ENCODE measurements at regions not wholly inside any gene's neighbourhood (a gene's known extent, or its start where the extent isn't known, plus 50 kb on each side); places are given as distances from the start of the nearest gene placed in this dataset.
"Not testable (repeated sequence)": the region's sequence is repeated elsewhere in the genome, so short reads cannot be mapped to it uniquely, and the experiment has no call there.

DNA sequence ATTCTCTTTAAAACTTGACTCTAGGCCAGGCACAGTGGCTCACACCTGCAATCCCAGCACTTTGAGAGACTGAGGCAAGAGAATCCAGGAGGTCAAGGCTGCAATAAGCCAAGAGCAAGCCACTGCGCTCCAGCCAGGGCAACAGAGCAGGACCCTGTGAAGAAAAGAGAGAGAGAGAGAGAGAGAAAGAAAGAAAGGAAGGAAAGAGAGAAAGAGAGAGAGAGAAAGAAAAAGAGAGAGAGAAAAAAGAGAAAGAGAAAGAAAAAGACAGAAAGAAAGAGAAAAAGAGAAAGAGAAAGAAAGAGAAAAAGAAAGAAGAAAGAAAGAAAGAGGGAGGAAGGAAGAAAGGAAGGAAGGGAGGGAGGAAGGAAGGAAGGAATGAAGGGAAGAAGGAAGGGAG, 76.7 kb downstream of the RIN2 start:
- DNase-seq (ENCODE audit: low spot score), result no peak

GRCh38 chr20:19835533-19836222, 77.6 kb downstream of the RIN2 start:
- DNase-seq (ENCODE audit: low spot score), result peak; percentile 95

DNA sequence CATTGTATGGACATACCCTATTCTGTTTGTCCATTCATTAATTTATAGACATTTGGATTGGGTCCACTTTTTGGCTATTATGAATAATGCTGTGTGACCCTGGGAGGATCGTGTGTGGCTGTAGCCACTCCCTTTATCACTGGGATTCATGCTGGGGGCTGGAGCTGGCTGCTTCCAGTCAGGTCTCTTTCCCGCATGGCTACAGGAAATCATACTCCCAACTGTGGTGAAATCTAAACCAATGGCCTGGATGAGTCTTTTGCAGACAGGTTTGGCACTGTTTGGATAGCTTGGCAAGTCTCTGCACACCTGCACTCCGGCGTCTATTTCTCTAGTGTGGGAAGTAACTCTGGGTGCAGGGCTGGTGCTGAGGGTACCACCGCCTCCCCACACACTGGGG, 80.4 kb downstream of the RIN2 start:
- DNase-seq (ENCODE audit: low spot score), result no peak

DNA sequence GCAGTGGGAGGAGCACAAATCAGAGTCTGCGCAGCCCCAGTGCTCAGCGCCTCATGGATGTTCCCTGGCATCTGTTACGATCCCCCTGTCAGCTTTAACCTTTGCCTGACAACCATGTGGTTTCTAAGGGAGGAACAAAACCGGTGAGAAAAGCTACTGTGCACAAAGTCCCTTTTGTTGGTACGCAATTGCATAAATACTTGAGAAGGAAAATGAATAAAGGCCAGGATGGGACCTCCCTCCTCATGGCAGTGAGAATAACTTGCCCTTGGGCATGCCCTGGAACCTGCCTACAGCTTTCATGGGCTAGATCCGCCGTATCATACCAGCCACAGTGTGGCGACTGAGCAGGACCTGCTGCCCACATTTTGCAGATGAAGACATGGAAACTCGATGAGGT, 81.0 kb downstream of the RIN2 start:
- no peak for DNase-seq (ENCODE audit: low spot score)

DNA sequence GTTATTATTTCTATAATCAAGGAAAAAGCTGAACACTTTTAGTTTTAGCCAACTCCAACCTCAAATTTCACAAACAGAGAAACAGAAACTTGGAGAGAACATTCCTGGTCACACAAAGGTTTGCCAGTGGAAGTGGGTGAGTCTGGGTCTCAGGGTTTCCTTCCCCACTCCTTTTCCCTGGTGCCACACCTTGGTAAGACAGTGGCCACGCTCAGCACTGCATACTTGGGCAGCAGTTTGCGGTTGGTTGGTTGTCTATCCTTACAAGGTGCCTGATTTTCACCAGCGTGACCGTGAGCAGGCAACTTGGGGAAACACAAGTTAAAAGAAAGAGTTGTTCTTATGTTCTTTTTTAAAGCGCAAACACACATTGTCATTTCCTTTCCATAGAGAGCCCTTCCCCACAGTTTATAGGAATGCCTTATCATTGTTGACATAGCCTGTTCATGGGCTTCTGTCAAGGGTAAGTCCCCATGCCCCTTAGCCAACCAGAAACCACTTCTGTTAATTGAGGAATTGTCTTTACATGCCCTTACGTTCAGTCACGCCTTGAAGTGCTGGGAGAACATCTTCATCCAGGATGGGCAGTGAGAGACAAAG, 82.2 kb downstream of the RIN2 start:
- DNase-seq (ENCODE audit: low spot score), result no peak

DNA sequence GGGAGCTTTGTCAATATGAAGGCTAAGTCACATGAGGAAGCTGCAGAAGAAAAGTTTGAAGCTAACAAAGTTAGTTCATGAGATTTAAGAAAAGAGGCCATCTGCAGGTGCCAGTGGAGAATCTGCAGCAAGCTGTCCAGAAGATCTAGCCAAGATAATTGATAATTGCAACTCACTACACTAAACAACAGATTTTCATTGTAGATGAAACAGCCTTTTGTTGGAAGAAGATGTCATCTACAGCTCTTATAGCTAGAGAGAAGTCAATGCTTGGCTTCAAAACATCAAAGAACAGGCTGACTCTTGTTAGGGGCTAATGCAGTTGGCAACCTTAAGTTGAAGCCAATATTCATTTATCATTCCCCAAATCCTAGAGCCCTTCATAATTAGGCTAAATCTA, 83.7 kb downstream of the RIN2 start:
- DNase-seq (ENCODE audit: low spot score), result peak; percentile 63

- DNase-seq (ENCODE audit: low spot score), result not testable (repeated sequence)
Measured at GRCh38 chr20:19844850-19845249, 86.8 kb downstream of the RIN2 start.

DNA sequence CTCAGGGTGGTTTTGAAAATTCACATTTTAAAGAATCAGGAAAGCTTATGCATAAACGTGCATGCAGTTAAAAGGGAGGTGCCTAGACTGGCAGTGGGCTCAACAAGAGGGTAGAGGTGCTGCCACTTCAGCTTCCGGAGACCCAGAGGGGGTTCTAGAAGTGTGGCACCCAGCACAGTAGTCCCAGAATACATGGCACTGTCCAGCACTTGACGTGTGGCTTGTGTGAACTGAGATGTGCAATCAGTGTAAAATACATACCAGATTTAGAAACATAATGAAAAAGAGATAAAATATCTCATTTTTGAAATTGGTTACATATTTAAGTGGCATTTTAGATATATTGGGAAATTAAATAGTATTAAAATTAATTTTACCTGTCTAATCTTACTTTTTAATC, 89.3 kb downstream of the RIN2 start:
- DNase-seq (ENCODE audit: low spot score), result no peak

DNA sequence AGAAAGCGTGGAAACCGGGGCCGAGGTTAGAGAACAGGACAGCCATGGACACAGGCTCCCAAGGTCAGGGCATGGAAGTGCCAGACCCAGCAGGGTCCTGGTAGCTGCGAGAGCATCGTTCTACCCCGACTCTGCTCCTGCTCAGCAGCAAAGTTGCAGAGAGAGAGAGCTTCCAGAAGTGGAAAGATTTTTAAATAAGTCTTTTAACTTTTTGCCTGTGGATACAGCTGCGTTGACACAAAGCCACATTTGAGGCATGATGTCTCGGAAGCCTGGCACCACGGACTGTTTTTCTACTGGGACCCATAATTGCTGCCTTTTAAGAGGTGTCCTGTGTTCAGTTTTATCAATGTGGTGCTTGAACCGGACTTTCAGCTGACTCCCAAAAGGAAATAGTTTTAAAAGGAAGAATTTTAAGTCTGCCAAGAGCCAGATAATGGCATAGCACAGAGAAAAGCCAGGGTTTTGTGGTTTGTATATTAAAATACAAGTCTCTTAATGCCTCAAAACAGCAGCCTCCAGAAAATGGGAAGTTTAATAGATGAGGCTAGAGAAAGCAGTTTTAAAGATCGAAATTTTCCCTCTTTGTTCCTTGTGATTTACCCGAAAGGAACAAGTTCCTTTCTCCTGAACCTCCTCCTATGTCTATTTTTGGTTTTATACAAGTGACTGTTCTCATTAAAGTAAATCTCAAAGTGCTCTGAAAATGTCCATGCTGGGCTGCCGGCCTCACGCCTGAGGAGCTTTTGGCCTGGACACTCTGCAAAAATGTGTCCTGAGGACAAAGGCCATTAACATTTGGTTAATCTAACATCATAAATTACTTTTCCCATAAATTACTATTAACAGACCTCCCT, 91.5 kb downstream of the RIN2 start:
- DNase-seq (ENCODE audit: low spot score), result peak; percentile 87

DNA sequence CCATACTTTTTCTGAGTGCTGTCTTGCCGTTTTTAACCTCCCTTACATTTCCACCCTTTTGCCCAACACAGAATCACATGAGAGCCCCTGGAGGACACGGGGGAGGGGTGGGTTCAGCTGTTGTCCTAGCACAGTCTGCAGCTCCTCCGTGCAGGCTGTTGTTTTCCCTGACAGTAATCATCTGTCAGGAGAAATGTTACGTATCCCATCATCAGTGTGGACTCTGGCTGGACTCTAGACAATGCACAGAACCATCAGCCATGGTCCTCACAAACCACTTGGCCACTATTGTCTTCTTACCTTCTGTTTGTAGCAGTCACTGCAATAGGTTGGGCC, 92.1 kb downstream of the RIN2 start:
- DNase-seq (ENCODE audit: low spot score), result peak; percentile 78

- DNase-seq (ENCODE audit: low spot score), result no peak
Measured at GRCh38 chr20:19851861-19852260, 93.8 kb downstream of the RIN2 start.

DNA sequence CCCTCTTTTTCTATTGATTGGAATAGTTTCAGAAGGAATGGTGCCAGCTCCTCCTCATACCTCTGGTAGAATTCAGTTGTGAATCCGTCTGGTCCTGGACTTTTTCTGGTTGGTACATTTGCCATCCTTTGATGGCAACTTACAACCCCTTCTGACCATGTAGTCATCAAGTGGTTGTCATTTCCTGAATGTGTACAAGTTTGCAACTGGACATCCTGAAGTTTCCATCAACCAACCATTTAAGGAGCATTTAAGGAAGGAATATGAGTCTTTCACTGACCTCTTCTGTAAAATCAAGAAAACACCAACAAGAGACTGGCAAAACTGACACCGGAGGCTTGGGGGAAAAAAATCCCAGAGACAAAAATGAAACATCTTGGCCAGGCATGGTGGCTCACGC, 97.4 kb downstream of the RIN2 start:
- DNase-seq (ENCODE audit: low spot score), result no peak

GRCh38 chr20:19858466-19859371, 100.7 kb downstream of the RIN2 start:
- no peak for DNase-seq (ENCODE audit: low spot score)

- no peak for DNase-seq (ENCODE audit: low spot score)
Measured at GRCh38 chr20:19859444-19859843, 101.4 kb downstream of the RIN2 start.

DNA sequence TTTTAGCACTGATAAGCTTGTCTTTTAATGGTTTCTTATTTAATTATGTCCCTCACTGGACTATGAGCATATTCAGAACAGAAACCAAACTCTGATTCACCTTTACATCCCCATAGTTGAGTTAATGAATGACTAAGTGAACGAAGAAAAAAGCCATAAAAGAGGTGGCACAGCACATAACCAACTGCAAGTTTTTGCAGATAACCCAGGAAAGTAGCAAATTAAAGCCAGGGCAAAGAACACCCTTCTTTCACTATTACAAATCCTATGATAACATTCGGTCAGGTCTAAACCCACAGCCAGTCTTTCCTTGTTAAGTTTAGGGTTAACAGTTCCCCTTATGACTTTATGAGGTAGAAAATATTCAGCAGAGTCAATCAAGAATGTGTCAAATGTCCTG, 102.7 kb downstream of the RIN2 start:
- no peak for DNase-seq (ENCODE audit: low spot score)

DNA sequence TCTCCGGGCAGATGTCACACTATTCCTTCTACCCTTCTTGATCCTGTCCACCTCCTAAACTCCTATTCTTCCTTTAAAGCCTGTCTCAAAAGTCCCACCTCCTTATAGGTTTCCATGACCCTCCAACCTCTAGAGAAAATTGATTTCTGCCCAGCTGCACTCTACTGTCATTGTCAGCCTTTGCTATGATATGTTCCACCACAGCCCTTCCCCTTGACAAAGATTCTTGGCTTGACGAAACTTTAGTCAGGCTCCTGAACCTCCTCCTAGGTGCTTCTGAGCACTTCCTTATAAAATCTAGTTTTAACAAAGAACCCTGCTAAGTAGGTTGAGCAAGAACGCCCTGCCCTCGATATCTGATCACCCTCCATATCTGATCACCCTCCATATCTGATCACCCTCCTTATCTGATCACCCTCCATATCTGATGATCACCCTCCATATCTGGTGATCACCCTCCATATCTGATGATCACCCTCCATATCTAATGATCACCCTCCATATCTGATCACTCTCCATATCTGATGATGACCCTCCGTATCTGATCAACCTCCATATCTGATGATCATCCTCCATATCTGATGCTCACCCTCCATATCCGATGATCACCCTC, 103.2 kb downstream of the RIN2 start:
- no peak for DNase-seq (ENCODE audit: low spot score)

DNA sequence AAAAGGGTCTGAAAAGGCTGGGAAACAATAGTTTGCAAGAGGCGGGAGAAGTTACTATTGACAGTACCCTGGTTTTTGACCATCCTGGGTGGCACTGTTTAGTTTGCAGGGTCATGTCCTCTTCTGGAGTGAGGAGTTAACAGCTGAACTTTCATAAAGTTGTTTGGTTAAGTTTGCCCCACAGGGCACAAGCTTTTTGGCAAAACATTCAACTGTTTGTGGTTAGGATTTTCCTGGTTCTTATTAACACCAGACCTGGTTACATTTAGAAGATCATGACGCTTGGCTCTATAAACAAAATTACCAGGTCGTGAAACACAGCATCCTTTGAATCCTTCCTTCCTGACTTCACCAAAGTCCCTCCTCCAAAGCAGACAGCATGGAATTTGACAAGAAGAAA, 106.1 kb downstream of the RIN2 start:
- DNase-seq (ENCODE audit: low spot score), result no peak

DNA sequence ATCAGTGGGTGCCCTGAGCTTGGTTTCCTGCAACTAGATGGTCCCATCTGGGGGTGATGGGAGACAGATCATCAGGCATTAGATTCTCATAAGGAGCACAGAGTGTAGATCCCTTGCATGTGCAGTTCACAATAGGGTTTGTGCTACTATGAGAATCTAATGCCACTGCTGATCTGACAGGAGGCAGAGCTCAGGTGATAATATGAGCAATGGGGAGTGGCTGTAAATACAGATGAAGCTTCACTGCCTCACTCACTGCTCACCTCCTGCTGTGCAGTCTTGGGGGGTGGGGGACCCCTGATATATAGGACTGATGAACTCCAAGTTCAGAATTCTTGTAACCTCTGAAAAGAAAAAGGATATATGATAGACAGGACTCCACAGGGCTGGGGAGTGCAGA, 108.0 kb downstream of the RIN2 start:
- DNase-seq (ENCODE audit: low spot score), result no peak

- DNase-seq (ENCODE audit: low spot score), result no peak
Measured at GRCh38 chr20:19867074-19867473, 109.0 kb downstream of the RIN2 start.

DNA sequence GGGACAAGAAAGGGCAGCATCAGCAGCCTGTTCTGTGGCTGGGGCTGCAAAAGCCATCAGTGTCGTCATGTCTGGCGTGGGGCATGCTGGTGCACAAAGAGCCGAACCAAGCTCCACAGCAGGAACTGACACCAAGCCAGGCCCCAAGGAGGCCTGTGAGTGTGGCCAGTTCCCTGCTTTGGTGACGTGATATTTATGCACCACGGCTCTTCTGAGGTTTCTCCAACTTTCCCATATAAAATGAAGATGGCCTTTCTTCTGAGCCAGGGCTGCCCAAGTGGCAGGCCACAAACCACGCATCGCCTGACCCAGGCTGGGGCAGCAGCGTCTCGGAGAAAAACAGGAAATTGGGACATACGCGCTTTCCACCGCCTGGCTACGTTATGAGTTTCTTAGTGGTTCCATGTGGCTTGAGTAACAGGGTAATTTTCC, 109.9 kb downstream of the RIN2 start:
- DNase-seq (ENCODE audit: low spot score), result peak; percentile 35

DNA sequence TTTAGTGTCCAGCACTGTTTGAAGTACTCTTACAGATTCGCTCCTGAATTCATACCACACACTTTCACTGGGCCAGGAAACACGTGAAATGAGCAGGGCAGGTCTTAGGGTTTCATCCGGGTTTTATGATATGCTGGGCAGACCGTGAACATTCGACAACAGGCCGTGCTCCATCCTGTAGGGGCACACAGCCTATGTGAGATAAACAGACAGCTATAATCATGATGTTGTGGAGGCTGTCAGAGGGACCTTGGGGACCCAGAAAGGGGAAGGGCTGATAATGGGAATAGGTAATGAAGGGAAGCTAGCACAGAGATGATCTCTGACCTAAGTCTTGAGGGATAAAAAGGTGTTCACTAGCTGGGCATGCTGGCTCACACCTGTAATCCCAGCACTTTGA, 110.4 kb downstream of the RIN2 start:
- DNase-seq (ENCODE audit: low spot score), result no peak

GRCh38 chr20:19872001-19872400, 113.9 kb downstream of the RIN2 start:
- no peak for DNase-seq (ENCODE audit: low spot score)
